ENCODE measurements at regions not wholly inside any gene's neighbourhood (a gene's known extent, or its start where the extent isn't known, plus 50 kb on each side); places are given as distances from the start of the nearest gene placed in this dataset.

- Mint-ChIP-seq H3K4me3 (ENCODE audit: unreplicated experiment) (no peak overlapping the region), H3K4me1 (ENCODE audit: low read depth) (peaks cover 4% of the 10 kb centered on the region), H3K27me3 (ENCODE audit: low read depth) (no peaks in the 10 kb centered on the region), H3K27ac (ENCODE audit: unreplicated experiment) (no peak overlapping the region), H3K9me3 (ENCODE audit: low read depth) (no peaks in the 10 kb centered on the region), H3K36me3 (ENCODE audit: low read depth) (no peaks in the 10 kb centered on the region)
- TF ChIP-seq, protein P1, sequence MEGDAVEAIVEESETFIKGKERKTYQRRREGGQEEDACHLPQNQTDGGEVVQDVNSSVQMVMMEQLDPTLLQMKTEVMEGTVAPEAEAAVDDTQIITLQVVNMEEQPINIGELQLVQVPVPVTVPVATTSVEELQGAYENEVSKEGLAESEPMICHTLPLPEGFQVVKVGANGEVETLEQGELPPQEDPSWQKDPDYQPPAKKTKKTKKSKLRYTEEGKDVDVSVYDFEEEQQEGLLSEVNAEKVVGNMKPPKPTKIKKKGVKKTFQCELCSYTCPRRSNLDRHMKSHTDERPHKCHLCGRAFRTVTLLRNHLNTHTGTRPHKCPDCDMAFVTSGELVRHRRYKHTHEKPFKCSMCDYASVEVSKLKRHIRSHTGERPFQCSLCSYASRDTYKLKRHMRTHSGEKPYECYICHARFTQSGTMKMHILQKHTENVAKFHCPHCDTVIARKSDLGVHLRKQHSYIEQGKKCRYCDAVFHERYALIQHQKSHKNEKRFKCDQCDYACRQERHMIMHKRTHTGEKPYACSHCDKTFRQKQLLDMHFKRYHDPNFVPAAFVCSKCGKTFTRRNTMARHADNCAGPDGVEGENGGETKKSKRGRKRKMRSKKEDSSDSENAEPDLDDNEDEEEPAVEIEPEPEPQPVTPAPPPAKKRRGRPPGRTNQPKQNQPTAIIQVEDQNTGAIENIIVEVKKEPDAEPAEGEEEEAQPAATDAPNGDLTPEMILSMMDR (IDR thresholded peaks at IDR 0.05), result no peak
- no peak for DNase-seq (ENCODE audit: low spot score)
Measured at GRCh38 chr2:228864131-228864530, 407.0 kb downstream of the PID1 start.

GRCh38 chr2:228860601-228861285 is 410.3 kb downstream of the PID1 start:
- Mint-ChIP-seq H3K4me1 (ENCODE audit: low read depth) (no peaks in the 10 kb centered on the region), H3K27ac (ENCODE audit: unreplicated experiment) (no peak overlapping the region), H3K4me3 (ENCODE audit: unreplicated experiment) (no peak overlapping the region), H3K9me3 (ENCODE audit: low read depth) (peaks cover 5% of the 10 kb centered on the region), H3K27me3 (ENCODE audit: low read depth) (no peaks in the 10 kb centered on the region), H3K36me3 (ENCODE audit: low read depth) (no peaks in the 10 kb centered on the region)
- TF ChIP-seq, protein P1 (IDR thresholded peaks at IDR 0.05), result no peak
- DNase-seq (ENCODE audit: low spot score), result no peak

GRCh38 chr2:228853151-228853550 is 417.9 kb downstream of the PID1 start:
- Mint-ChIP-seq H3K4me1 (ENCODE audit: low read depth) (no peaks in the 10 kb centered on the region), H3K36me3 (ENCODE audit: low read depth) (no peaks in the 10 kb centered on the region), H3K9me3 (ENCODE audit: low read depth) (peaks cover 5% of the 10 kb centered on the region), H3K4me3 (ENCODE audit: unreplicated experiment) (no peak overlapping the region), H3K27ac (ENCODE audit: unreplicated experiment) (no peak overlapping the region), H3K27me3 (ENCODE audit: low read depth) (no peaks in the 10 kb centered on the region)
- no peak for DNase-seq (ENCODE audit: low spot score)
- TF ChIP-seq, protein P1 (IDR thresholded peaks at IDR 0.05), result no peak

GRCh38 chr2:228848638-228849037 is 422.4 kb downstream of the PID1 start:
- DNase-seq (ENCODE audit: low spot score), result no peak
- no peak overlapping the region for H3K4me3 Mint-ChIP-seq (ENCODE audit: unreplicated experiment)
- H3K27ac Mint-ChIP-seq (ENCODE audit: unreplicated experiment), result no peak overlapping the region
- no peaks in the 10 kb centered on the region for H3K4me1 Mint-ChIP-seq (ENCODE audit: low read depth)
- no peaks in the 10 kb centered on the region for H3K9me3 Mint-ChIP-seq (ENCODE audit: low read depth)
- H3K36me3 Mint-ChIP-seq (ENCODE audit: low read depth), result no peaks in the 10 kb centered on the region
- TF ChIP-seq, protein P1 (IDR thresholded peaks at IDR 0.05), result no peak
- no peaks in the 10 kb centered on the region for H3K27me3 Mint-ChIP-seq (ENCODE audit: low read depth)

DNA sequence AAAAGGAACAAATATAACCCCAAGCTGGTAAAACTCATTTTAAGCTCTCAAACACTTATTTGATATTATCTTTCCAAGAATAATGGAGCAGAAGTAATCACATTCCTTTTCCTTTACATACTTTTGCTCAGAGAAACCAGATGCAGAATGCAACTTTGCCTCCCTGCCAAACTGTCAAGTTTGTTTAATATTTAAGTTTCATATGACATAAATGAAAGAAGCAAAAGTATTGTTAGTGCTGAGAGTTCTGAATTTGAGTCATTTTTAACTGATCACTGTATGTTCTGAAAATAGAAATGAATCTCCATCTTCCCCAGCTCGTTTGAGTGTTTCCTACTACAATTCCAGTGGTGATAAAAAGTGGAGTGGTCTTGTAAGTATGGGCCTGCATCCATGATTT is 423.4 kb downstream of the PID1 start:
- H3K27me3 Mint-ChIP-seq (ENCODE audit: low read depth), result no peaks in the 10 kb centered on the region
- H3K4me3 Mint-ChIP-seq (ENCODE audit: unreplicated experiment), result no peak overlapping the region
- TF ChIP-seq, protein P1 (IDR thresholded peaks at IDR 0.05), result no peak
- no peak for DNase-seq (ENCODE audit: low spot score)
- no peaks in the 10 kb centered on the region for H3K36me3 Mint-ChIP-seq (ENCODE audit: low read depth)
- H3K27ac Mint-ChIP-seq (ENCODE audit: unreplicated experiment), result no peak overlapping the region
- no peaks in the 10 kb centered on the region for H3K4me1 Mint-ChIP-seq (ENCODE audit: low read depth)
- H3K9me3 Mint-ChIP-seq (ENCODE audit: low read depth), result no peaks in the 10 kb centered on the region
